ENCODE measurements at regions not wholly inside any gene's neighbourhood (a gene's known extent, or its start where the extent isn't known, plus 50 kb on each side); places are given as distances from the start of the nearest gene placed in this dataset.
A peak's percentile ranks its signal among the peaks of the same experiment; 100 is the strongest.

DNA sequence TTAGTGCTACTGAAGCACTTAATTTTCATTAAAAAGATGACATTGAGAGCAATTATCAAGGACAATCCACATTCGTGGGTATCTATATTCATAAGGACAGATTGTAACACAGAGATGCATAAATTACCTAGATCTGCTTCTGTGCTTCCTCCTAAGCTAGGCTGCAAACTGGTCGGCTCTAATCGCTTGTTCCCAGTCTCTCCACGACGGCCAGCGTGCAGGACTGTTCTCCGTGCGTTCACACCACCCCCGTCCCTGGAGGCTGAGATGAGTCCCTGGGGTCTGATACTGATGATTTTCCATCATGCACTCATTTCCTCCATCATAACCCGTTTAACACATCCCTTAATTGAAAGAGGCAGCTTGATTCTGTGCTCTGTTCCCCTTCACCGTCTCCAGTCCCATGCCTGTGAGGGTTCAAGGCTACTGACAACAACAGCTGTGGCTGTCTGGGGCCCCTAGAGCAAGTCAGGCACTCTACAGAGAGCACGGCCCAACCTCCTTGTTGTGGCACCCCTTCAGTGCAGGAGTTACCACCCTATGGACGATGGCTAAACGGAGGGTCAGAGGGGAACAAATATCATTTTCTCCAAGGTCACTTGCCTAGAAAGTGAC, 469.6 kb downstream of the NPHP4 start:
- no peak for DNase-seq (ENCODE audit: low read depth)

DNA sequence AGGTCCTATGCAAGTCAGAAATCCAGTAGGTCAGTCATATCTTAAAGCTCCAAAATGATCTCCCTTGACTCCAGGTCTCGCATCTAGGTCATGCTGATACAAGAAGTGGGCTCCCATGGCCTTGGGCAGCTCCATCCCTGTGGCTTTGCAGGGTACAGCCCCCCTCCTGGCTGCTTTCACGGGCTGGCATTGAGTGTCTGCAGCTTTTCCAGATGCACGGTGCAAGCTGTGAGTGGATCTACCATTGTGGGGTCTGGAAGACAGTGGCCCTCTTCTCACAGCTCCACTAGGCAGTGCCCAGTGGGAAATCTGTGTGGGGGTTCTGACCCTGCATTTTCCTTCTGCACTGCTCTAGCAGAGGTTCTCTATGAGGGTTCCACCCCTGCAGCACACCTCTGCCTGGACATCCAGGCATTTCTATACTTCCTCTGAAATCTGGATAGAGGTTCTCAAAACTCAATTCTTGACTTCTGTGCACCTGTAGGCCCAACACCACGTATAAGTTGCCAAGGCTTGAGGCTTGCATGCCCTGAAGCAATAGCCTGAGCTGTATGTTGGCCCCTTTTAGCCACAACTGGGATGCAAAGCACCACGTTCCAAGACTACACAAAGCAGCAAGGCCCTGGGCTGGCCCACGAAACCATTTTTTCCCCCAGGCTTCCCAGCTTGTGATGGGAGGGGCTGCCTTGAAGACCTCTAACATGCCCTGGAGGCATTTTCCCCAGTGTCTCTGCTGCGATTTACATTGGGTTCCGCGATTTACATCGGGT, 472.7 kb downstream of the NPHP4 start:
- no peak for DNase-seq (ENCODE audit: low read depth)

DNA sequence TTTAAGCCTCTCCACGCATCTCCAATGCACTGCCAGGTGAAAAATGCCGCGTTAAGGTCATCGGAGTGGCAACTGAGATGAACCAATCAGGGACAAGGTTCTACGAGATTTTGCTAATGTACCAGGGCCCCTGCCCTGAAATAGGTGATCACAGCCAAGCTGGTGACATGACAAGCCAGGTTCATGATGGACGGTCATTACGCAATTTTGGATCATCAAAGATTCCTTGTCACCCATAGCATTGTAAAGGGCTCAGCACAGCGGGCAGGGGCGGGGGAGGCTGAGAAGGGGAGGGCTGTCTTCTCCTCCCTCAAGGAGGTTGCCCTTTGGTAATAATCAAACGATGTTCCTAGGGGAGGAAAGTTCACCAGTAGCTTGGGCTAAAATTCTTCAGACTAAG, 475.5 kb downstream of the NPHP4 start:
- no peak for DNase-seq (ENCODE audit: low read depth)

DNA sequence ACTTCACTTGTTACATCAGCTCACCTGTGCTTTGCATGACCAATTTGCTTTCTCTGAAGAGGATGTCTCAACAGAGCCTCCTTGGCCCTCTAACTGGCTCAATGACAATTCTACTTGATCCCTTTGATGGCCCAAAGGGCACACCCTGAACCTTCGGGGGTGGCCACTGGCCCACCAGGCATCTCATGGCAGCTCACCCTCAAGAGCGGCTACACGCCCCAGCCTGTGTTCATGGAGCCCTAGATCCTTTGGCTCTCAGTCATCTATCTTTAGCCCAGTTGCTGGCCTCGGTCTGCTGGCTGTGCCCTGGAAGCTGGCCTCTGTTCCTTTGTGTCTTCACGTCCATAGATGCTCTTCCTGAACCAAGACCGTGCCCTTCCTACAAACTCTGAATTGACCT, 476.7 kb downstream of the NPHP4 start:
- no peak for DNase-seq (ENCODE audit: low read depth)

DNA sequence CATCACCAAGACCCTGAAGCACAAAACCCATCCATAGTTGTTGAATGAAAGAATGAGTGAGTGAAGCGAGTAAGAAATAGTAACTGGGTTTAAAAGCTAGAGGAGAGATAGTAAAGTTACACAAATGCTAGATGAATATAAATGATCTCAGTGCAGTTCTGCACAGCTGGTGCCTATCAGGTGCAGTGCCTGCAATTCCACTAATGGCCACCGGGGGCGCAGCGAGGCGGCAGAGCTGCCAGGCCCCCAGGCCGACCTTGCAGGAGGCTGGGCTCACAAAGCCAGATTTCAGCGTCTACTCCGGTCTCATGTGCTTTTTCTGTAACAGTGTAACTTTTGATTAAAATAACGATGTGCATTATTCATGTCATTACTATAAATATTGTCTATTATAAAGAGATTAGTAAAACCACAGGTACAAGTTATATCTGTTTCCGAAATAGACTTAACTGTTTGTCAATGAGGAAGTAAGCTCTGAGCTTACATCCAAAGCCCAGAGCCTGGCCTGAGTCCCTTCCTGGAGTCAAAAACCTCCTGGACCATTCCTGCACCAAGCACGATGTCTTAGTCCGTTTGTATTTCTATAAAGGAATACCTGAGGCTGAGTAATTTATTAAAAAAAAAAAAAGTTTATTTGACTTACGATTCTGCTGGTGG, 477.6 kb downstream of the NPHP4 start:
- peak; percentile 25 for DNase-seq (ENCODE audit: low read depth)

DNA sequence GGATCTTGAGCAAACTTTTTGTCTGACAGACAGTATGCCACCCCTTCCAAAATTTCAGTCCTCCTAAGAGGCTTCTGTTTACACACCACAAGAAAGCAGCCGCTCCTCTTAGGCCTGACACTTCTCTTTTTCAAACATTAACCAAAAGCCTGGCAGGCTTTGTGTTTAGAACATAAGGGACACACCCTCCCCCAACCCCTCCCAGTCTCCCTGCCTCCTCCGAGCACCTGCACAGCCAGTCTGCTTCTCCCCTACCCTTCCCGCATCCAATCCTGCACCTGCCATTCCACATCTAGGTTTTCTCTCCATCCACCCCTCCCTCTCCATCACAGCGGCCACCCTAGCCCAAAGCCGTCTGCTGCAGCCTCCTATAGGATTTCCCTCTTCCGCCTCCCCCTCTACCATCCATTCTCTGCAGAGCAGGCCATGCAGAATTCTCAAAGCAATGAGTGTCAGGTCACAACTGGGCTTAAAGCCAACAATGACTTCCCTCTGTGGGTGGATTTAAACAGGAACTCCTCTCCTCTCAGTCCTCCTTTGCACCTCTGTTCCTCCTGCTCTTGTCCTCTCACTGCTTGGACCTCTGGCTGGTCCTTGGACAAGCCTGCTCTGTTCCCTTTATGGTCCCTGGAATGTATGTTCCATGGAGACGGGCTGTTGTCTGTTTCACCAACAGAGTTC, 478.2 kb downstream of the NPHP4 start:
- no peak for DNase-seq (ENCODE audit: low read depth)

DNA sequence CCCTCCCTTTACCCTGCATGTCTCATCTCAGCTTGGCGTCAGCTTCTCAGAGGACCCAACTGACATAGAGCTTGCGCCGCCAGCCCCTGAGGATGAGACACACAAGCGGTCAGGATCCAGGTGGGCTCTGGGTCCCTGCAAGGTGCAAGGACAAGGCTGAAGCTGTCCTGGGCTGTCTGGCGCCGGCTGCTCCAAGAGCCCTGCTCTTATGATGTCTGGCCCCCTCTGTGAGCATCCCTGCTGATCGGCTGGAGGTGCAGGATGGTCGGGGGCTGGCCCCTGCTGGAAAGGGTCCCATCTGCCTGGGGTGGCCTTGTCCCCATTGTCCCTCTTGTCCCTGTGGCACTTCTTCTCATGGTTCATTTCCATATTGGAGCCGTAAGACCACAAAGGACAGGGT, 479.0 kb downstream of the NPHP4 start:
- DNase-seq (ENCODE audit: low read depth) = no peak

DNA sequence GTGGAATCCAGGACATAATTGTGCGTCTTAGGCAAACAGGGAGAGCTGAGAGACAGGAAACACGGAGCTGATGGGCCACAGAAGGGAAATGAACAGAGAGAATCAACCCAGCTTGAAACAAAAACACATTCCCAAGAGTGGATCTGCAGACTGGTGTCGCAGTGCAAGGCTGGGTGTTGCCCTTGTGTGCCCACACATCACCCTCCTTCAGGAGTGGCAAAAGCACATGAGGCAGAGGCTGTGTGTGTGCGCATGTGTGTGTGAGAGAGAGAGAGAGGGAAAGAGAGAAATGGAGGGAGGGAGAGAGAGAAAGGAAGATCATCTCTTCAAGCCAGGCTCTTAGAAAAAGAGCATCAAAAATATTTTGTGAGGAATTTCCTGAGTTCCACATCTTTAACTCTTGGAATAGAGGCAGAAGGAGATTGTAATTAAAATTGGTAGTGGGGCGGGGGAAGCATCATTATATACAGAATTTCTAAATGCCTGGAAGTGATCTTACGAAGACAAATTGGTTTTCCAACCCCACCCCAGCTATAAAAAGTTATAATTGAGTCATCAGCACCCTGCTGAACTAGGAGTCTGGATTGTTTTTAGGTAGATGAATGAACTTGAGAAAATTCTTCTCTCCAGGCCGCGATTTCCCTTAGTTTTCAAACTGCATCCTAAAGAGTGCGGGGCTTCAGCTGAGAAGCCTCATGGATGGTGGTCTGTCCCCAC, 480.7 kb downstream of the NPHP4 start:
- no peak for DNase-seq (ENCODE audit: low read depth)

DNA sequence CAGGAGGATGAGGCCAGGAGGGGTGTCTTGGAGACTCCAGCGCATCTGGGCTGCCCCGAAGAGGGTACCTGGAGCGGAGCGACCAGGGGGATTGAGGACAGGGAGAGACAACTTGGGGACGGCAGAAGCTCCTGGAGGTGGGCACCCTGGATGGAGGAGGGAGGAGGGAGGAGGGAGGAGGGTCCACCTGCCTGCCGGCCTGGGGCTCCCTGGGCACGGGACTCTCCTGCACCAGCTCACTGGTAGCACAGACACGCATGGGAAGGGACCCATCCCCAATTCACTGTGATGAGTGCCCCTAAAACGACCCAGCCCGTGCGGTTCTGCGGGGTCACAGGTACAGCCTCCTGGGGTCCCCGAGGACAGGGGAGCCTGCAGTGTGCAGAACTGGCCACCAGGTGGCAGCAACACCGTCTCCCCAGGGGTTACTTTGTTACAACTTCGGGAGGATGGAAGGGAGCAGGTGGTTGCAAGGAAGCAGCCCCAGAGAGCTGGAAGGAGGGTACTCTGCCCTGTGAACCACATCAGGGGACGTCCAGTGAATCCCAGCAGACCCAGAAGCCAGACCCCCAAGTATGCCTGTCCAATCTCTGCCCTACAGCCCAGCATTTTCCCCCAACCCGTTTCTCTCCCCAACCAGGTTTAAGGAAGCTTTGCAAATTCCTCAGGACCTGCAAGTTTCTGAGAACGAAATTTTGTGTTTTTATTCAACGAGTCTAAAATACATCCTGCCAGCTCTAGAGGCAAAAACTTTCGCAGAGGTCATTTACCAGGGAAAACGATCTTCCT, 482.4 kb downstream of the NPHP4 start:
- DNase-seq (ENCODE audit: low read depth) = peak; percentile 37

DNA sequence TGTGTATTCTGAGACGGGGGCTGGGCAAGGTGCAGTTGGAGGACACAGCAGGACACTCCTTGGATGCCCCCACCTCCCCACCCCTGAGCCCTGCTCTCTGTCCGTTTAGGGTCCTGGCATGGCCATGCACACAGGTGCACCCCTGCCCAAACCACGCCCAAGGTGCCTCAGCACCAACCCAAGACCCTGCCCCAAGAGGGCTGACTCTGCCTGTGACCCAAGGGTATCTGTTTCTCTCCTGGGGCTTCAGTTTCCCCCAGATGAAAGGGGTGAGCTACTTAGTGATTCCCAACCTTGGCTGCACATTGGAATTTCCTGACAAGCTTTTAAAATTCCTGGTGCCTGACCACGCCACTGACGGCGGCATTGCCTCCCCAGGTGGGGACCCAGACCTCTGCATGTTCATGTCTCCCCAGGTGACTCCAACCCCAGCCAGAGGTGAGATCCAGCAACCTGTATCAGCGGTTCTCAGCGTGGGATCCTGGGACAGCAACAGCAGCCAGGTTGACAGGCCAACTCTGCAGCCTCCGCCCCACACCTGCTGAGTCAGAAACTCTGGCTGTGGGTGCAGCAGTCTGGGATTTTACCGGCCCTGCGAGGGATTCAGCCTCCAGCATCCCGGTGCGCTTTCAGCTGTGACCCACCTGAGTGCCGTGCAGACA, 483.4 kb downstream of the NPHP4 start:
- no peak for DNase-seq (ENCODE audit: low read depth)

DNA sequence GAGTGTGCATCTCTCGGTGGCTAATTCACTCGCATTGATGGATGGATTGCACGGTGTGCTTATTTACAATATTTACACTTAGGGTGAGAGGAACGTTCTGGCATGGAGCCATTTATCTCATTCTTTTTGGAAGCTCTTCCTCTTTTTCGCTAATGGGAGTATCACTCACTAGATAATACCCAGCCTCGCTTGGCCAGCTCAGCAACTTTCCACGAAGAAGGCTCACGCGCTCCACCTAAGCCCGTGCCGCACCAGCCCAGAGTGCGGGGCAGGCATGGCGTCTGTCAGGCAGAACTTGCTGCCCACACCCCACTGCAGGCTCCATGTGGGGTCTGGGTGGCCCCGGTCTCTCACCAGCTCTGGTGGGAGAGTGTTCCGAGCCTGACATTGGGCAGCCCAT, 484.9 kb downstream of the NPHP4 start:
- DNase-seq (ENCODE audit: low read depth) = no peak

DNA sequence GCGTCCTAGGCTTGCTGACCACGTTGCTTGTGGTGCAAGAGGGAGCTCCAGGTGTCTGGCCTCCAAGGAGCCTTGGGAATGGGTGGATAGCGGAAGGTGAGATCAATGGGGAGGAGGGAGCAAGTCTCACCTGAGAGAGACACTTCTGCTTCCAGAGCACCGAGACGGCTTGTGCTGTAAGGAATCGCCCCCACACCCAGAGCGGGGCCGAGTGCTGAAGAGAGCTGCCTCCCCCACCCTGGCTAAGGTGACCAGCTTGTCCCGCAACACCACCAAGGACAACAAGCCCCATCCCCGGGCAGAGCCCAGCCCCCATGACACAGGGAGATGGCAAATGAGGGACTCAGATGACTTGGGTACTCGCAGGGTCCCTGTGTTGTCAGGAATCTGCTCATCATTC, 485.6 kb downstream of the NPHP4 start:
- no peak for DNase-seq (ENCODE audit: low read depth)

DNA sequence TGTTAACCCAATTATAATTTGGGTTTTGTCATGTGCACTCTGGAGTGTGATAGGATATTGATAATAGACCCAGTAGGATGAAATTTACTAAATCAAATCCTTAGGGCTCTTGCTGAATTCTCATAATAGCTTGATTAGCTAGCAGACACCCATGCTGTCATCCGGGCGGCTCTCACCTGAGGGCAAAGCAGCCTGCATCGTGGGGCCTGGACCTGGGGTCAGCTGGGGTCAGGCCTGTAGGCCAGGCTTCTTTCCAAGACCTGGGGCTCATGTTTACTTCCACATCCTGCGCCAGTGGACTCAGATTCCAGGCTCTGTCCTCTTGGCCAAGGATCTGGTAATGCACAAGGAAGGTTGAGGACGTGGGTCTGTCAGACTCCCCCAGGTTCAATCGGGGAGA, 486.3 kb downstream of the NPHP4 start:
- no peak for DNase-seq (ENCODE audit: low read depth)

DNA sequence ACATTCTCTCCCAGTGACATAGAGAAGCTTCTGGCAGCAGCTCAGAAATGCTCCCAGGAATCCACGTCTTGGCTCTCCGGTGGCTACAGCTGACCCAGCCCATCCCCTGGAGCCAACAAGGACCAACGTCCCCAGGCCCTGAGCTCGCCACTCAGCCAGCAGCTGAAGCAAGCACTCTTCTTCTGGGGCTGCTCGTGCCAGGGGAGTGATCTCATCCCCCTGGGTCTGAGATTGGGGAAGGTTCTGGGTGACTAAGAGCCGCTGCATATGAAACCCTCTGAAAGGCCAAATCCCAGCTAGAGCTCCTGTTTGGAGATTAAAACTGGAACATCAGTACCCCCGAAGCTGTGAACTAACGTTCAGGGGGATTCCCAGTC, 487.9 kb downstream of the NPHP4 start:
- DNase-seq (ENCODE audit: low read depth) = no peak

DNA sequence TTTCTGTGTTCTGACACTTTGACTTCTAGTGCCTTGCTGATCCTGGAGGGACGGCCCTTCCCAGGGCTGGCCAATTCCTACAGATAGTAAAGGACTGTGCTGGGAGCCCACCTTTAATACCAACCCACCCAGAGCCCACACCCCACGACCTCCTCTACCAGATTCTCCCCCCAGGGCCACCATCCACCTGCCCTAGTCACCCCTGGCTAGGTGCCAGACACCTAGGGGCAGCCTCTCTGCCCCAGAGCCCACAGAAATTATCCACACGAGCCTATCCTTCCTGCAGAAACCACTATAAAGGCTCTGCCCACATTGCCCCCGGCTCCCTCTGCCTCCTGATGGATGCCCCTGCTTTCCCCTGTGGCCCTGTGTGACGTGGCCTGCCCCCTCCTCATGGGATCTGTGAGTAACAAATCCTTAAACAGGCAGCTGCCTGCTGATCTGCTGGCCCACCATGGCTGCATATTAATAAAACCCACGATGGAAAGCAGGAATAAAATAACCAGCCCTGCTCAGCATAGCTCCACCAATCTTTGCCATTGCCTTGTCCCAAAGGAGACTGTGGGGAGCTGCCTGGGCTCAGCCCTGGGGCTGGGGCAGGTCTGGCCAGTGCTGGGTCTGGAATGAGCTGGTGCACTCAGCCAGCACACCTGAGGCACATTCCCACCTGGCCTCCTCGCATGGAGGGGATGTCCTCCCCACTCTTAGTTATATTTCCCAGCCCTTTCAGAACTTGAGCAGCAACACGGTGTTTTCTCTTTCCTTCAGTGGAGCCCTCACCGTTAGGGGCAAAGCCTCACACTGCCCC, 488.5 kb downstream of the NPHP4 start:
- DNase-seq (ENCODE audit: low read depth) = no peak

DNA sequence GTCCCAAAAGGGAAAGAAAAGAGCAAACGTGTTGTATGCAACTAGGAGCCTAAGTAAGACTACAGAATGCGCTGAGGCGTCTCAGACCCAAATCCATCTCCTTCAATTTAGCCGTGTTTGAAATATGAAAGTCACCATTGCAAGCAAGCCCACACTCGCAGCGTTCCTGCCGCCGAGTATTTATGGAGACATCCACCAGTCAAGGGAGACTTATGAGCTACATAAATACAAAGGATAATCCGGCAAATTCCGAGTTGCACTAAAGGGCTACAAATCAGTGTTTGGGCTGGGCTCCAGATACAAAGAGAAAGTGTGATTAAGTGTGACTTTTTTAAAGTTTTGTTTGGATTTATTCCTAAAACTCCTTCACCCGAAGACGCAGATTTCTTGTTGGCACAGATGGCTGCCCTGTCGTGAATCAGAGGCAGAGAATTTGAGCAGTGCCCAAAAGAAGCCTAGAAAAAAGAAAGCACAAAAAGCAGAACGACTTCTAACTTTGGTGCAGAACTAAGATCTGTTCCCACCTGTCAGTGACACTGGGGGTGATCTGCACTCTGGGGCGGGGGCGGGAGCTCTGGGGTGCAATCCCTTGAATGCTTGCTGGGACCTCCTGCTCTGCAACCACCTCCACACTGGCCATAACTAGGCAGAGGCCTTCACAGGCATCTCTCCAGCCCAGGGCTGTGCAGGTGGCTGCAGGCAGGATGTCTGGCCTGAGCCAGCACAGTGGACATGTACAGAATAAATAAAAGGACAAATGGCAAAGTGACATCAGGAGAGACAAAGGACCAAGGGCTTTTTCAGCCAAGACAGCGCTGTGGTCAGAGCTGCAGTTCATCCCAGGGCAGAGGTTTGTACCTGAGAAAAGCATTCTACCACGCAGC, 489.7 kb downstream of the NPHP4 start:
- no peak for DNase-seq (ENCODE audit: low read depth)

DNA sequence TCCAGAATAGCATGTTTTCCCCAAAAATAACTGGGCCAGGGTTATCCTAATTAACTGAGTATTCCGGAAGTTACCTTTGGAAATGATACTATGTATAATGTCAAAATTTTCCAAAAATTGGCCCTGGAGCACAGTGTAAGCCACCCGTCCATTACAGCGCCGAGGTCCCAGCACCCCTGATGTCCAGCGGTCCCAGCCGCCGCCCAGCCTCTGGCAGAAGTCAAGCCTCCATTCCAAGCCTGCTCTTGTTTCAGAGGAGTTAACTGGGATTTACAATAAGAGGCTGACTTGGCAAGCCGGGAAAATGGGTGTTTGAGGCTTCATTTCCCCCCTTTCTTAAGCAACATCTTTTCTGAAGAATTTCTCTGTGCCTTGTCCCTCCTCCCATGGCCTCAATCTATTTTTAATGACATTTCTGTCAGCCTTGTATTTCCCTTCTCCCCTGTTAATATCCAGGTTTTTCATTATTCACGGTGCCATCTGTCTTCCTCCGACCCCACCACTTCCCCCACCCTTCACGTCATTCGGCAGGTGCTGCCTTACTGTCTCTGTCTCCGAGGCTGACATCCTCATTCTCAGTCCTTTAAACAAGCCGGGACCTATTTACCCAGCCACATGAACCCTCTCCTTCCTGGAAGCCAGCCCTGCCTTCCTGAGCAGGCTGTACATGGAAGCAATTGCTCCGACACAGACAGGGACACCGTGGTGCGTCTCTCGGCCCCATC, 490.9 kb downstream of the NPHP4 start:
- no peak for DNase-seq (ENCODE audit: low read depth)

DNA sequence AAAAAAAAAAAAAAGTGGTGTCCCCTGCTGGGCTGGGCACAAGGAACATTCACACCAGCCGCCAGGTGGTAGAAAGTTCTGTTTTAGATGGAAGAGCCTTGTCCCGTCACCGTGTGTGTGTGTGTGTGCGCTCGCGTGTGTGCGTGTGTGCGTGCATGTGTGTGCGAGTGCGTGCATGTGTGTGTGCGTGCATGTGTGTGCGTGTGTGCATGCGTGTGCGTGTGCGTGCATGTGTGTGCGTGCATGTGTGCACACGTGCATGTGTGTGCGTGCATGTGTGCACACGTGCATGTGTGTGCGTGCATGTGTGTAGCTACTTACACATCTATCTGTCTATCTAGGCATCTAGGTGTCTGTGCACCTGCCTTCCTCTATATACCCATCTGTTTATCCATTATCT, 491.7 kb downstream of the NPHP4 start:
- no peak for DNase-seq (ENCODE audit: low read depth)
